ENCODE measurements at regions not wholly inside any gene's neighbourhood (a gene's known extent, or its start where the extent isn't known, plus 50 kb on each side); places are given as distances from the start of the nearest gene placed in this dataset.

DNA sequence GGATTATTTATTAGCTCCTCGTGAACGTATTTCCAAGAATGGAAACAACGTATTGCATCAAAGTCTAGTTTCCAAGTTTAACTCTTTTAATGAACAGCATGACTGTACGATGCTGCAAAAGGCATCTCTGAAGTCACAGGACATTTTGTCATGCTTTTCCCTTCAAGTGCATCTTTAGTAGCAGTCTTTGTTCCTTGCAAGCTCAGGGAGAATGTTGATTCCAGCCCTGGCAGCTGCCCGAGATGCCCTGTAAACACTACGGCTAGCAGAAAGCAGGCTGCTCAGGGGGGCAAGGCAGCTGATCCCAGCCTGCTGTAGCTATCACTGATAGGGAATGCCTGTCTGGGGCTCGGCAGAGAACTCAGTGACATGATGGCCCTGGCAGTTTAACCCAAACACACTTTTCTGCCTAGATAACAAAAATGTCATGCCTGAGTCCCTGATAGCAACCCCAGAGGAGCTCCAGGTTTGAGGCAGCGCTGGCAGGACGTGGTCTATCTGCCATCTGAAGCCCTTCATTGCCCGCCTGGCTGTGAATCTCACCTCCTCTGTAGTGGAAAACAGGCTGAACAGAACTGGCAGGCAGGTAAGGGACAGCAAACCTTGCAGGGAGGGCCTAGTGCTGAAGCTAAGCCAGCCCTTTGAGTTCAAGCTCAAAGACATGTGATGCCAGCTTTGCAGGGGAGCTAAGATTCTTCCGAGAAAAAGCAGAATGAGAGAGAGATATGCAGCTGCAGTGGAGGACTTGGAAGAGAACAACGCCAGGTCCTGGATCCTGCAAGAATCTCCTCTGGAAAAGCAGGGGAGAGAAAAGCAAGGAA, 264.6 kb downstream of the SNX10 start:
- CTCF ChIA-PET, result no interaction called here
- intact Hi-C loops (cut with micrococcal nuclease), result no loop called here
- Mint-ChIP-seq H3K9me3 (no peaks in the 10 kb centered on the region), H3K4me1 (ENCODE audit: low read depth) (no peaks in the 10 kb centered on the region), H3K27ac (no peak overlapping the region), H3K27me3 (ENCODE audit: low read depth) (peaks cover 15% of the 10 kb centered on the region), H3K36me3 (ENCODE audit: low read depth) (no peaks in the 10 kb centered on the region), H3K4me3 (no peak overlapping the region)
- no peak for DNase-seq

DNA sequence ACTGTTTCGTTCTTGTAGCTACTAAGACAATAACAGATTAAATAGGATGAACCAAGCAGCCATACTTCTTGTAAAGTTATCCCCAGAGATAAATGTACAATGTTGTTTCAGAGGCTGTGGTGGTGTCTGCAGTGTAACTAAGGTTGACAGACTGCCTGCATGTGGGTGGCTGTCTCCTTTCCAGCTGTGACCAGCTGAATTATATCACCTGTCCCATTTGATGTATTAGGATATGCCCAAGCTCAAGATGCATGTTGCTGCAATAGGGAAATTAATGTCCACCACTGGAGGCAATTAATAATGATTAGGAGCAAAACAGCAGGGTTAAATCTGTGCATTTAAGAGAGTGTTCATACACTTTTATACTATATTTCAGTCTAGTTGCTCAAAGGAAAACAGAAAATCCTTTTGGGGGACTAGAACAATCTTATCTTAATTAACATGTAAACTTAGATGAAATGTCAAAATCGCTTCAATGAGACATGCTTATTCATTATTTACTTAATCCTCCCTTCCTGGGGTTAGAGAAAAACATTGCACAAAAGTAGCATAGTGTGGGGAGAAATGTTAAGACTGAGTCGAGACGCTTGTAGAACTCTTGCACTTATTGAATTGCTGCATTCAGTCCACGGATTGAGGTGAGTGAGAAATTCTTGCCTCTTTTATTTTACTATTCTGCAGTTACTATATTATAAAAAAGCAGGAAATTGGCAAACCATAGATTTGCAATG, 269.0 kb downstream of the SNX10 start:
- Mint-ChIP-seq H3K27me3 (ENCODE audit: low read depth) (peaks cover 18% of the 10 kb centered on the region), H3K36me3 (ENCODE audit: low read depth) (no peaks in the 10 kb centered on the region), H3K9me3 (no peaks in the 10 kb centered on the region), H3K4me1 (ENCODE audit: low read depth) (no peaks in the 10 kb centered on the region), H3K27ac (no peak overlapping the region), H3K4me3 (no peak overlapping the region)
- intact Hi-C loops (cut with micrococcal nuclease), result no loop called here
- no peak for DNase-seq
- CTCF ChIA-PET, result interaction anchor here (1.6 kb wide), 1 partner anchor 191 kb away, joined by 5 read pairs; no protein-coding TSS in a partner anchor

DNA sequence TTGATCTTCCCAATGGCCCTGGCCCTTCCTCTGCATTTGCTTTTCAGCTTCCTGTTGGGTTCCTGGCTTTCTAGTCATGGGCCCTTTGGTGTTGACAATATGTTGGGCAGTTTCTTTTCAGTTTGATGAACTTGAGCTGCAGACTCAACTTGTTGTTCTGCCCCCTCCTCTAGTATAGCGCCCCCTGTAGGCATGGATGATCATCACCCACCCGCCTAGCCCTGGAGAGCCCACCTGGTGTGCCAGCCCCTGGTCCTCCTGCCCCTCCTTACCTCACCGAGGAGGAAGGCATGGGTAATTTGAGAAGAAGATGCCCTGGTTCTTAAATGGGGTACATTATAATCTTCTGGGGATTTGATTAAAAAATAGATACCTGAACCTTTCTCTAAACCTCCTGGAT, 271.2 kb downstream of the SNX10 start:
- CTCF ChIA-PET, result no interaction called here
- Mint-ChIP-seq H3K4me1 (ENCODE audit: low read depth) (no peaks in the 10 kb centered on the region), H3K27ac (no peak overlapping the region), H3K4me3 (no peak overlapping the region), H3K9me3 (no peaks in the 10 kb centered on the region), H3K36me3 (ENCODE audit: low read depth) (no peaks in the 10 kb centered on the region), H3K27me3 (ENCODE audit: low read depth) (peaks cover 18% of the 10 kb centered on the region)
- intact Hi-C loops (cut with micrococcal nuclease), result no loop called here
- DNase-seq, result no peak

DNA sequence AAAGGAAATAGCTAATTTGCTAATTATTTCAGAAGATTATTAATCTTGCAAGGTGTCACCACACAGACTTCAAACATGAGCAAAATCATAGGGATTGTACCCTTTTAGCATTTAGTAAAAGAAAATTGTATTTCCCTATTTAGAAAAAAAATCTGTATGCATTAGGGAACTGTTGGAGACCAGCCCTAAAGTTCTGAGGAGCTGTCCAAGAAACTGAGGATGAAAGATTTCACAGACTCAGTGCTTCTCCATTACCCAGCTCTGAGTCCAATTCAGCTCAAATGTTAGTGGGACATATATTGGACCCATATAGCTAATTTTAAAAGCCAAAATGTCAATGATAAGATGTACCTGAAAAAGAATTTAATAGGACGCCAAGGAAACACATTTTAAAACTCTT, 271.7 kb downstream of the SNX10 start:
- DNase-seq, result no peak
- H3K4me1 Mint-ChIP-seq (ENCODE audit: low read depth), result no peaks in the 10 kb centered on the region
- peaks cover 18% of the 10 kb centered on the region for H3K27me3 Mint-ChIP-seq (ENCODE audit: low read depth)
- intact Hi-C loops (cut with micrococcal nuclease), result no loop called here
- no peak overlapping the region for H3K4me3 Mint-ChIP-seq
- no peaks in the 10 kb centered on the region for H3K36me3 Mint-ChIP-seq (ENCODE audit: low read depth)
- no peaks in the 10 kb centered on the region for H3K9me3 Mint-ChIP-seq
- CTCF ChIA-PET, result interaction anchor here (0.6 to 0.7 kb wide), 2 partner anchors 27 to 260 kb away, joined by 3 read pairs; no protein-coding TSS in a partner anchor
- H3K27ac Mint-ChIP-seq, result no peak overlapping the region

DNA sequence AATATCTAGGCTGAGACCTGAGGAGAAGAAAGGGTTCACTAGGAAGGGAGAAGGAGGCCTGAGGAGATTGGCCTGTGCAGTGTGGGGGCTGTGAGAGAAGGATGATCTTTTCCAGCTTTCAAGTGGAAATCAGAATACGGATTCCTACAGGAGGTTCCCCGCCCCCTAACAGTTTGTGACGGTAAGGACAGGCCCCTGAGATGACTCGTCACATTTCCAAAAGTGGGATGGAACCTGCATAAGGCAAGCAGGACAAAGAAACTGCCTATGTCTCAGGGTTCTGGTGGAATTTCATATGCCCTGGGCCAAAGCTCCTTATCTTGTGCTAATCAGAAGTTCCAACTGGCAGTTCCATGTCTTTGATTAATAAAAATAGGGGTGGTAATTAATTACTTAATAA, 275.6 kb downstream of the SNX10 start:
- CTCF ChIA-PET, result interaction anchor here (0.6 kb wide), 1 partner anchor 468 kb away, joined by 4 read pairs; no protein-coding TSS in a partner anchor
- Mint-ChIP-seq H3K4me1 (ENCODE audit: low read depth) (no peaks in the 10 kb centered on the region), H3K36me3 (ENCODE audit: low read depth) (no peaks in the 10 kb centered on the region), H3K9me3 (peaks cover 2% of the 10 kb centered on the region), H3K4me3 (no peak overlapping the region), H3K27me3 (ENCODE audit: low read depth) (peaks cover 11% of the 10 kb centered on the region), H3K27ac (no peak overlapping the region)
- DNase-seq, result no peak
- intact Hi-C loops (cut with micrococcal nuclease), result no loop called here

DNA sequence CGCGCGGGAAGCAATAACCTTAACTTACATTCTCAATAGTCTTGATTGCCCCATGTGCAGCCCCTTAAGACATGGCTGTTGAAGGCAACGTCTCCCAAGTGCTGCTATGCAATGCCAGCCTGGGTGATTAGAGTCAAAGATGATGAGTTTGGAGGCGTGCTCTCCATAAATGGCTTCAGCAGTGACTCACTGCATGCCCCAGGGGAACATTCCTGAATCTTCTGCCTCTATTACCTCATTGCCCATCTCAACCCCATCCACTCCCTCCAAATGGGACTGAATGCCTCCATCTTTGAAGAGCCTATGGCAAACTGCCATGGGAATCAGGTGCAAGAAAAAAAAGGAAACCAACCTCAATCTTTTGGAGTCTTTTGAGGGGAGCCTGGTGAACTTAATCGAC, 282.8 kb downstream of the SNX10 start:
- H3K9me3 Mint-ChIP-seq, result peaks cover 2% of the 10 kb centered on the region
- no peak overlapping the region for H3K4me3 Mint-ChIP-seq
- no peak for DNase-seq
- H3K27me3 Mint-ChIP-seq (ENCODE audit: low read depth), result peaks cover 15% of the 10 kb centered on the region
- CTCF ChIA-PET, result interaction anchor here (0.6 kb wide), 1 partner anchor 462 kb away, joined by 4 read pairs; no protein-coding TSS in a partner anchor
- H3K27ac Mint-ChIP-seq, result no peak overlapping the region
- H3K4me1 Mint-ChIP-seq (ENCODE audit: low read depth), result no peaks in the 10 kb centered on the region
- no peaks in the 10 kb centered on the region for H3K36me3 Mint-ChIP-seq (ENCODE audit: low read depth)
- intact Hi-C loops (cut with micrococcal nuclease), result no loop called here

DNA sequence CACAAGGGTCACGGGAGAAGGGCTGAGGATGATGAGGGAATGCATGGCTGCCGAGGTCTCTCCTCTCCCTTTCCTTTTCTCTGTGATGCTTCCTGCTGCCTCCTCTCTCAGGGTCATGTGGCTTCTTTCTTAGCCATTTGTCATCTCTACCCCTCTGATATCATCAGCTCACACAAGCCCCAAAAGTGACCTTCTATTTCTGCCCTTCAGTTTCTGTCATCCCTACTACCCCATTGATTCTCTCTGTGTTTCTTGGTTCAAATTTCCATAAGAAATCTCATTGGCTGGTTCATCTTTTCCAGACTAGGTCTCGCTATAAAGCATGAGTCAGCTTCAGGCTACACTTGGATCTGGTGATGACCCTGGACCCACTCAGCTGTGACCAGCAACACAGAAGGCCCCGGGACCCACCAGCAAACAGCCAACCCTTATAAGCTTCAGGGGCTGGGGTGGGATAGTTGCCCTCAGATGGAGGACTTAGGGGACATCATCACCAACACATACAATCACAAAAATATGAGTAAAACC, 284.3 kb downstream of the SKAP2 start:
- intact Hi-C loops (cut with micrococcal nuclease), result no loop called here
- Mint-ChIP-seq H3K36me3 (ENCODE audit: low read depth) (no peaks in the 10 kb centered on the region), H3K4me1 (ENCODE audit: low read depth) (no peaks in the 10 kb centered on the region), H3K9me3 (no peaks in the 10 kb centered on the region), H3K4me3 (no peak overlapping the region), H3K27me3 (ENCODE audit: low read depth) (peaks cover 22% of the 10 kb centered on the region), H3K27ac (no peak overlapping the region)
- CTCF ChIA-PET, result interaction anchor here (1.2 kb wide), 1 partner anchor 45 kb away, joined by 3 read pairs; no protein-coding TSS in a partner anchor
- no peak for DNase-seq

DNA sequence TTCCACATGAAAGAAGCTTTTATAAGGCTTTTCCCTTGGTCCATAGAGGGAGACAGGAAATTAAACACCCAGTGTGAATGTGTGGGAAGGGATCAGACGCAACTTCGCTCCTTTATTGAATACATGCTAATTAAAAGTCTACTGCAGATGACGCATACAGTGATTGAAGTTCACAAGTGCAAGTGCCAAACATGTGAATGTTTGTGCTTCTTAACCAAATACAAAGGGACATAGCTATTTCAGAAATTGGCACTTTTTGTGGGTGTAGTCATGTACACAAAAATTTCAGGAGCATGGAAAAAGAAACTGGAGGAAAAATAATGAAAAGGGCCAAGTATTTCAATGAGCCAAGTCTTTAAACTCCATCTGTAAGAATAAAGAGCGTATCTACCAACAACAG, 283.7 kb downstream of the SKAP2 start:
- Mint-ChIP-seq H3K9me3 (no peaks in the 10 kb centered on the region), H3K4me3 (no peak overlapping the region), H3K36me3 (ENCODE audit: low read depth) (no peaks in the 10 kb centered on the region), H3K27ac (no peak overlapping the region), H3K4me1 (ENCODE audit: low read depth) (no peaks in the 10 kb centered on the region), H3K27me3 (ENCODE audit: low read depth) (peaks cover 22% of the 10 kb centered on the region)
- CTCF ChIA-PET, result no interaction called here
- intact Hi-C loops (cut with micrococcal nuclease), result no loop called here
- DNase-seq, result no peak

DNA sequence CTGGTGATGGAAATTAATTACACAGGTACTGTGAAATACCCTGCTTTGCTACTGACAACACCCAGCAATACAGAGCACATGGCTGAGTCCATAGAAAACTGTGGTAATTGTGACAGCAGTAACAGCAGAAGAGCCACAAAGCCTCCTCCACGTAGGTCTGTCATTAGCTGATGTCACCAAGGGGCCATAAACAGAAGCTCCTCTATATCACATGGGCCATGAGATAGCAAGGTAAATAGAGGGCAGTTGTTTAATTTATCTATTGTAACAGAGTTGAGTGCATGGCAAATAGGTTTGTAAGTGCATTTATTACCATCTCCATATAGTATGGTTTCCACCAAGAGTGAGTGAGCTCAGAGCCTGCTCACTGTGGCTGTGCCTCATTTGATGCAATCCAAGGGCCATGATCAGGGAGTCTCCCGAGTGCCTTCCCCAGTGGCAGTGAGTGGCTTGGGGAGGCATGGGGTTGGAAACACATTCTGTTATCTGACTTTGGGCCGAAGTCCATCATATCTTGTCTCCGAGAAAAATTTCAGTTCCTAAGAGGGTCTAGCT, 281.2 kb downstream of the SKAP2 start:
- DNase-seq, result no peak
- CTCF ChIA-PET, result no interaction called here
- H3K36me3 Mint-ChIP-seq (ENCODE audit: low read depth), result no peaks in the 10 kb centered on the region
- no peak overlapping the region for H3K27ac Mint-ChIP-seq
- intact Hi-C loops (cut with micrococcal nuclease), result no loop called here
- H3K4me1 Mint-ChIP-seq (ENCODE audit: low read depth), result no peaks in the 10 kb centered on the region
- no peaks in the 10 kb centered on the region for H3K9me3 Mint-ChIP-seq
- H3K4me3 Mint-ChIP-seq, result no peak overlapping the region
- H3K27me3 Mint-ChIP-seq (ENCODE audit: low read depth), result peaks cover 21% of the 10 kb centered on the region

DNA sequence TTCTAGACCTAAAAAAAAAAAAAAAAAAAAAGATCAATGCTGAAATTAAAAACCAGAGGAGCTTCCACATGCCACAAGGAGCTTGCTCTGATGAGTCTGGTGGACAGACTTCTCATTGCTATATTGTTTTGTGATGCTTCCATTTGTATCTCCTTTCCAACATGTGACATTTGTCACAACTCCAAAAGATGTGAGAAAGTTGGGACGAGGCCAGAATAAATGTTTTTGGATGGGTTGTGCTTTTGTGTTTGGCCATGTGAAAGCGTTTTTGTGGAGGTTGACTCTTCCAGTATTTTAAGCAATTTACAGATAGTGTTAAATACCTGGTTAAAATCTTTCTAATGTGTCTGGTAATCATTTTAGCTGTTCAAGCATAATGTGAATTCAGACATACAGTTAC, 280.1 kb downstream of the SKAP2 start:
- H3K4me3 Mint-ChIP-seq, result no peak overlapping the region
- CTCF ChIA-PET, result no interaction called here
- intact Hi-C loops (cut with micrococcal nuclease), result no loop called here
- no peak for DNase-seq
- no peaks in the 10 kb centered on the region for H3K36me3 Mint-ChIP-seq (ENCODE audit: low read depth)
- H3K27me3 Mint-ChIP-seq (ENCODE audit: low read depth), result peaks cover 18% of the 10 kb centered on the region
- no peaks in the 10 kb centered on the region for H3K4me1 Mint-ChIP-seq (ENCODE audit: low read depth)
- H3K27ac Mint-ChIP-seq, result no peak overlapping the region
- no peaks in the 10 kb centered on the region for H3K9me3 Mint-ChIP-seq

DNA sequence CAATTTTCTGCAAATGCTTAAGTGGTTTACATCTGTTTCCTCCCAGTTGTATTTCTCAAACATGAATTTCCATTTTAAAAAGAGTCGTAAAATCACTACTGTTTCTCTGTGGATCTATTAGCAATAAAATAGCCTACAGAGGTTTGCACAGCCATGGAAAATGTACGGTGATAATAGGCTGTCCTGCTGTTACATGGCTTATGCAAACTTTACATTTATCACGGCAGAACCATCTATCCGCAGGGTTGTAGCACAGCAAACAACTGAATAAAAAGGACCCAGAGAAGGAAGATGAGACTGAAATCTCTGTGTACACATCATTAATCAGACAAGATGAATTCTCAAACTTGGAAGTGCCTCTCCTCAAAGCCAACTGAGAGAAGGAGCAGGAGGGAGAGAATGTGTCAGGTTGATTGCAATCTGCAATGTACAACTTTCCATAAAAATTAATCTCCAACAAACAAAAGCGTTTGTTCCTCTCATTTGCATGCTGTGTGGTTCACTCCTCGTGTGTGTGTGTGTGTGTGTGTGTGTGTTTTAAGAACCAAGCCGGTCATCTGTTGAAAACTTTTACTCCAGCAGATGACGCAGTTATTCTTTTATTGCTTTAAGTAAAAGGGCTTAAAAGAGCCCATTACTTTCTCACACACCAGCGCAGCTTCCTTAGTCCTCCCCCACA, 279.3 kb downstream of the SKAP2 start:
- Mint-ChIP-seq H3K27ac (no peak overlapping the region), H3K4me3 (no peak overlapping the region), H3K4me1 (ENCODE audit: low read depth) (no peaks in the 10 kb centered on the region), H3K36me3 (ENCODE audit: low read depth) (no peaks in the 10 kb centered on the region), H3K9me3 (no peaks in the 10 kb centered on the region), H3K27me3 (ENCODE audit: low read depth) (peaks cover 11% of the 10 kb centered on the region)
- no peak for DNase-seq
- CTCF ChIA-PET, result no interaction called here
- intact Hi-C loops (cut with micrococcal nuclease), result no loop called here

DNA sequence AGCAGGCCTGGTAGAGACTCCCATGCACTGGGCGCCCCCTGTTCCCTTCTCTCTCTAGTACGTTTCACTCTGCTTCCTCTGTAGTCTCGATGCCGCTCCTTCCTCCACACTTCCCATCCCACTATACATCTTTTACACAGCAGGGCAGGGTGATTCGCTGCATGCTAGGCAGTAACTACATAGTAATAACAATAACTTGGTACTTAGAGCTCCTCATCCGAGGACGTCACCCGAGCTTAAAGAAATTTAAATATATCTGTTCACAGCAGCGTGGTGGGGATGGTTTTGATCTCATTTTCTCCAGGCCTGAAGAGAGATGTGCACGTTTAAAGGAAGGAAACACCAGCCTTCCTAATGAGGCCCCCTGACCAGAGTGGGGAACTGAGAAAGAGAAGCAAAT, 276.9 kb downstream of the SKAP2 start:
- Mint-ChIP-seq H3K27ac (no peak overlapping the region), H3K36me3 (ENCODE audit: low read depth) (no peaks in the 10 kb centered on the region), H3K27me3 (ENCODE audit: low read depth) (peaks cover 8% of the 10 kb centered on the region), H3K4me3 (no peak overlapping the region), H3K9me3 (no peaks in the 10 kb centered on the region), H3K4me1 (ENCODE audit: low read depth) (no peaks in the 10 kb centered on the region)
- DNase-seq, result no peak
- intact Hi-C loops (cut with micrococcal nuclease), result no loop called here
- CTCF ChIA-PET, result no interaction called here

Measured in activated naive CD4-positive, alpha-beta T cell treated with anti-CD3 and anti-CD28 coated beads for 36 hours (primary cell).